ENCODE measurements at regions not wholly inside any gene's neighbourhood (a gene's known extent, or its start where the extent isn't known, plus 50 kb on each side); places are given as distances from the start of the nearest gene placed in this dataset.
"Not testable (repeated sequence)": the region's sequence is repeated elsewhere in the genome, so short reads cannot be mapped to it uniquely, and the experiment has no call there.

DNA sequence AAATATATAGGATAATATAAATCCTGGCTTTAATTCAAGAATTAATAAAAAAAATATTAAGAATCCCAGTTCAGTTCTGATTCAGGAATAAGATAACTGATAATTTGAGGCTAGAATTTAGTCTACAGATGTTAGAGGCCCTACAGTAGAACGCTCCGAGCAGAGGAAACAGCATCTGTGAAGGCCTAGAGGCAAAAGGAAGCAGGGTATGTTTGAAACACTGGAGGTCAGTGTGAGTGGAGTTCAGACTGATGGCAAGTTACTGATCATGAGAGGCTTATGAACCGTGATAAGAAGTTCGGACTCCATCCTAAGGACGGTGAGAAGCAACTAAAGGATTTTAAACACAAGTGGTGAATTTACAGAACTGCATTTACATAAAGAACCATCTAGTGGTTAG lies 79.3 kb upstream of the NOTCH2NLA start:
- not testable (repeated sequence) for H3K27me3 ChIP-seq (ENCODE audit: insufficient read depth, low read depth); H3K27ac ChIP-seq; H3K4me3 ChIP-seq (IDR thresholded peaks at IDR 0.05; ENCODE audit: insufficient read depth, low read depth, low read length); H2AFZ ChIP-seq (ENCODE audit: low read depth); H3K9ac ChIP-seq; H3K4me1 ChIP-seq (ENCODE audit: low read depth, poor library complexity, severe bottlenecking); H3K79me2 ChIP-seq (ENCODE audit: insufficient read depth, low read depth); H4K20me1 ChIP-seq (ENCODE audit: insufficient read depth); H3K36me3 ChIP-seq (ENCODE audit: insufficient read depth)
- H3K4me2 ChIP-seq = 0 out of 2 replicates have a peak overlapping the region, but pooled peaks have one; percentile 10

DNA sequence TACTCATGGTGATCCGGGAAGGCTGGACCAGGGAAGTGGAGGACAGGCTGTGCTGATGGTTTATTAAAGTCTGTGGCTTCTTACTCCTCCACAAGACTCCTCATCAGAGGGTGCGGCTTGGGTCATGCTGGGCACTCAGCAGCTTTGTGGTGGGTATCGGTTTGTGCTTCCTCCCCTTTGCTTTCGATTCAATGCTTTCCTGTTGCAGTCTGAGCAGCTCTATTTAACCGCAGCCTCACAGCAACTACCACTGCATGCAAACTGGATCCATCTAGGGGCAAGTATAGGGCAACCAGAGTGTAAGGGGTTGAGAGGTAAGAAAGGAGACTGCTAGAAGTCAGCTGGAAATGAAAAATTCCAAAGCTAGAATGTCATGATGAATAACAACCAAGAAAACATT lies 78.8 kb upstream of the NOTCH2NLA start:
- H3K4me2 ChIP-seq; H3K27me3 ChIP-seq (ENCODE audit: insufficient read depth, low read depth); H3K9ac ChIP-seq; H3K4me1 ChIP-seq (ENCODE audit: low read depth, poor library complexity, severe bottlenecking); H3K79me2 ChIP-seq (ENCODE audit: insufficient read depth, low read depth); H4K20me1 ChIP-seq (ENCODE audit: insufficient read depth); H3K27ac ChIP-seq; H3K36me3 ChIP-seq (ENCODE audit: insufficient read depth); H2AFZ ChIP-seq (ENCODE audit: low read depth); H3K4me3 ChIP-seq (IDR thresholded peaks at IDR 0.05; ENCODE audit: insufficient read depth, low read depth, low read length): not testable (repeated sequence)

DNA sequence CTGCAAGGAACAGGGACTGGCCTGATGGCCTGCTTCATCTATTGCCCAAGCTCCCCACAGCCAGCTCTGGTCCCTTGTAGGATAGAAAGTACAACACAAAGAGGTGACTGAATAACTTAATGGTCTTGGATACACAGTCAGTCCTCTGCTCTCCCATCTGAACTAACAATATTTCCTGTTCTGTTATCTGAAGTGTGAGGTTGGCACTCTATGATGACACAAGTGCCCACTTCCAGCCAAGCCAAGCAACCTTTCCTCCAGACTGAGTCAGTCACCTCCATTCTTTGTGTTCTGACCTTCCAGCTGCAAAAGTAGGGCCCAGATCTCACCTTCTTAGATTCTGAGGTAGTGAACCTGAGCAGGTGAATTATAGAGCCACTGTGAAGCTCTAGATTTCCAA lies 77.8 kb upstream of the NOTCH2NLA start:
- not testable (repeated sequence) for H3K4me3 ChIP-seq (IDR thresholded peaks at IDR 0.05; ENCODE audit: insufficient read depth, low read depth, low read length); H3K36me3 ChIP-seq (ENCODE audit: insufficient read depth); H3K4me2 ChIP-seq; H4K20me1 ChIP-seq (ENCODE audit: insufficient read depth); H3K4me1 ChIP-seq (ENCODE audit: low read depth, poor library complexity, severe bottlenecking); H2AFZ ChIP-seq (ENCODE audit: low read depth); H3K9ac ChIP-seq; H3K79me2 ChIP-seq (ENCODE audit: insufficient read depth, low read depth); H3K27me3 ChIP-seq (ENCODE audit: insufficient read depth, low read depth); H3K27ac ChIP-seq

DNA sequence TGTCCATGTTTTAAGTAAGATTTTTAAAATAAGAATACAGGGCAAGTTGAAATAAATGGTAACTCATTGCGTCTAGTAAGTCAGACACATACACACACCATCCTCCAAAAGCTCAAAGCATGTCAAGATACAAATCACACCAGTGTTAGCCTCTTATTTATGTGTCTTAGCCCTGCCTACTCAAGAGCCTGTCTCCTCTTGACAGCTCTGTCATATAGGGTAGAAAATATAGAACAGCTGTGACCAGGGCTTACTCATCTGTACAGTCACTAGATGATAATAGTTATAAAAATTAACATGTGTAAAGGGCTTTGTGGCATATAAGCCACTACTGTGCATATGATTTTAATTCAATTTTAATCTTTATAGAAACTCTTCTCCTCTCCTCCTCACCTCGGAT lies 76.6 kb upstream of the NOTCH2NLA start:
- H3K79me2 ChIP-seq (ENCODE audit: insufficient read depth, low read depth); H3K9ac ChIP-seq; H3K36me3 ChIP-seq (ENCODE audit: insufficient read depth); H4K20me1 ChIP-seq (ENCODE audit: insufficient read depth); H3K4me2 ChIP-seq; H3K27me3 ChIP-seq (ENCODE audit: insufficient read depth, low read depth); H3K4me1 ChIP-seq (ENCODE audit: low read depth, poor library complexity, severe bottlenecking); H2AFZ ChIP-seq (ENCODE audit: low read depth); H3K4me3 ChIP-seq (IDR thresholded peaks at IDR 0.05; ENCODE audit: insufficient read depth, low read depth, low read length); H3K27ac ChIP-seq: not testable (repeated sequence)

DNA sequence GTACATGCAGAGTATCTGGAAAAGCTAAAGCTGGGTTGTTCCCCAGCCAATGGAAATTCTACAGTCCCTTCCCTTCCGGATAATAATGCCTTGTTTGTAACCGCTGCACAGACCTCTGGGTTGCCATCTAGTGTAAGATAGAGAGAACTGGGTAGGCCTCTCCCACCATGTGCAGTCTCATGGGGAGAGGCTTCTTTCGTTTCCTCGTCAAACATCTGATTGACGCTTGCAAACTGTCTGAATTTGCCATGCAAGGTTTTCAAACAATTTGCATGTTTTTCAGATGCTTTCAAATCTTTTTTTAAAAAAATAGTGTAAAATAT lies 69.7 kb upstream of the NOTCH2NLA start:
- not testable (repeated sequence) for H3K4me3 ChIP-seq (IDR thresholded peaks at IDR 0.05; ENCODE audit: insufficient read depth, low read depth, low read length); H4K20me1 ChIP-seq (ENCODE audit: insufficient read depth); H3K79me2 ChIP-seq (ENCODE audit: insufficient read depth, low read depth); H3K27ac ChIP-seq; H2AFZ ChIP-seq (ENCODE audit: low read depth); H3K27me3 ChIP-seq (ENCODE audit: insufficient read depth, low read depth); H3K4me1 ChIP-seq (ENCODE audit: low read depth, poor library complexity, severe bottlenecking); H3K9ac ChIP-seq; H3K36me3 ChIP-seq (ENCODE audit: insufficient read depth); H3K4me2 ChIP-seq

DNA sequence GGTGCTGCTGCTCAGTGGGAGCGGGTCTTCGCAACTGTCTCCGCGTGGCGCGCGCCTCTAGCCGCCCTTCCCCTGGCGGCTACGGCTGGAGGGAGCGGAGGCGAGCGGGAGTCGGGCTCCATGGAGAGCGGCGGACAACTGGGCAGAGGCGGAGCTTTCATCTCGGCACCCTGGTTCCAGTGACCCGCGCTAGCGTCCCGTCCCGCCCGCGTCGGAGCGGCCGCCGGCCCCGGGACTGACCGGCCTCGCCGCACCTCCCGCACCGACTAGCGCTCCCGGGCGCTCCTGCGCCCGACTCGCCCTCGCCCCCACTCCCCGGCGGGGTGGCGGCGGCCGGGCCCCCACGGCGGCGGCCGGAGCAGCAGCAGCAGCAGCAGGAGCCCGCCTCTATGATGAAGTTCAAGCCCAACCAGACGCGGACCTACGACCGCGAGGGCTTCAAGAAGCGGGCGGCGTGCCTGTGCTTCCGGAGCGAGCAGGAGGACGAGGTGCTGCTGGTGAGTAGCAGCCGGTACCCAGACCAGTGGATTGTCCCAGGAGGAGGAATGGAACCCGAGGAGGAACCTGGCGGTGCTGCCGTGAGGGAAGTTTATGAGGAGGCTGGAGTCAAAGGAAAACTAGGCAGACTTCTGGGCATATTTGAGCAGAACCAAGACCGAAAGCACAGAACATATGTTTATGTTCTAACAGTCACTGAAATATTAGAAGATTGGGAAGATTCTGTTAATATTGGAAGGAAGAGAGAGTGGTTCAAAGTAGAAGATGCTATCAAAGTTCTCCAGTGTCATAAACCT lies 69.2 kb upstream of the NOTCH2NLA start:
- H3K27me3 ChIP-seq (ENCODE audit: insufficient read depth, low read depth); H2AFZ ChIP-seq (ENCODE audit: low read depth); H3K79me2 ChIP-seq (ENCODE audit: insufficient read depth, low read depth); H3K36me3 ChIP-seq (ENCODE audit: insufficient read depth); H3K4me2 ChIP-seq; H3K9ac ChIP-seq; H3K4me3 ChIP-seq (IDR thresholded peaks at IDR 0.05; ENCODE audit: insufficient read depth, low read depth, low read length); H4K20me1 ChIP-seq (ENCODE audit: insufficient read depth); H3K27ac ChIP-seq; H3K4me1 ChIP-seq (ENCODE audit: low read depth, poor library complexity, severe bottlenecking): not testable (repeated sequence)

DNA sequence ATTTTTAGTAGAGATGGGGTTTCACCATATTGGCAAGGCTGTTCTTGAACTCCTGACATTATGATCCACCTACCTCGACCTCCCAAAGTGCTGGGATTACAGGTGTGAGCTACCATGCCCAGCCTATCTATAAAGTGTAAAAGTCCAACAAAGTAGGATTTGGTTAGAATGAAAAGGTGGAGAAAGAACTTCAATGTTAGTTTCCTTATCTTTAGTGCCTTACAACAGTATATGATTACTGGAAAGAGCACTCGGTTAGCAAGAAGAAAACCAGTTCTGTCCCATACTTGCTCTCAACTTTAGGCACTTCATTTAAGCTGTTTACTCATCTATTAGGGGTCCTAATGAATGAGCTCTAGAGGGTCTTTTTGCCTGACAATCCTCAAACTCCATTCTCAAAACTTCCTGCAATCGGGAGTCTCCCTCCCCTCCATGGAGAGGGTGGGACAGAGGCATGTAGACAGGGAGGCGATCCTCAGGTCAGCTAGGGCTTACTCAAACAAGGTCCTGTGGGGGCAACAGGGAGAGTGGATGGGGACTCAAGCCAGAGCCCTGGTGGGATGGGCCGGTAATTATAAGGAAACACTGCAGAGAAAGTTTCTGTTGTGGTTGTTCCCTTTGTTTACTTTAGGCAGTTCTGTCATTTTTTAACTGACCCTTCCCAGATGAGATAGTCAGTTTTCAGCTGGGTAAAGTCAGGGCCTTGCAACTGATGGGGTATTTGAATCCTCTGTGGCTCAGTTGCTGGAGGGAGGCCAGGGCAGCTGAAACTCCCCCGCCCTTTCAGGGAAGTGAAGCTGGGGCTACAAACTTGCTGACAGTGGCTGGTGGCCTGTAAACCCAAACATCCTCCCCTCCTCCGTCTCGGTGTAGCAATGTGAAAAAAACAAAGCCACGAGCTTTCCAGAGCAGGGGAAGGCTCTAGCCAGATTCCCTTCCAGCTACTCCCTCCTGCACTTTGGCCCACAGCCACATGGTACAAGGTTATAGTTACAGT lies 64.4 kb upstream of the NOTCH2NLA start:
- not testable (repeated sequence) for H2AFZ ChIP-seq (ENCODE audit: low read depth); H3K4me2 ChIP-seq; H3K27me3 ChIP-seq (ENCODE audit: insufficient read depth, low read depth); H3K36me3 ChIP-seq (ENCODE audit: insufficient read depth); H3K27ac ChIP-seq; H3K79me2 ChIP-seq (ENCODE audit: insufficient read depth, low read depth); H4K20me1 ChIP-seq (ENCODE audit: insufficient read depth); H3K4me3 ChIP-seq (IDR thresholded peaks at IDR 0.05; ENCODE audit: insufficient read depth, low read depth, low read length); H3K4me1 ChIP-seq (ENCODE audit: low read depth, poor library complexity, severe bottlenecking); H3K9ac ChIP-seq

DNA sequence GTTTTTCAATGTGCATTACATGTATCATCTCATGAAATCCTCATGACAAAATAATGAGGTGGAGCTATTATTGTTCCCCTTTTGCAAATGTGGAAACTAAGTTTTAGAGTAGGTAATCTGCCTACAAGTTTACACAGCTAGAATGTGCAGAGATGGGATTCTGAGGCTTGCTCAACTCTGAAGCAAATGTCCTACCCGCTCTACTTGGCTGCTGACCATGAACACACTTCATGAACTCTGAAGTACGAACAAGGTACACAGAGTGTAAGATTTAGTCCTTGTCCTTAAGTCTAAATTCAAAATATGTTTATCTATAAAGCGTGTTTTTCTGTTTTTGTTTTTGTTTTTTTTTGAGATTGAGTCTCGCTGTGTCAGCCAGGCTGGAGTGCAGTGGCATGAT lies 63.6 kb upstream of the NOTCH2NLA start:
- not testable (repeated sequence) for H3K27me3 ChIP-seq (ENCODE audit: insufficient read depth, low read depth); H3K36me3 ChIP-seq (ENCODE audit: insufficient read depth); H2AFZ ChIP-seq (ENCODE audit: low read depth); H3K9ac ChIP-seq; H3K4me2 ChIP-seq; H3K79me2 ChIP-seq (ENCODE audit: insufficient read depth, low read depth); H3K4me1 ChIP-seq (ENCODE audit: low read depth, poor library complexity, severe bottlenecking); H3K4me3 ChIP-seq (IDR thresholded peaks at IDR 0.05; ENCODE audit: insufficient read depth, low read depth, low read length); H4K20me1 ChIP-seq (ENCODE audit: insufficient read depth); H3K27ac ChIP-seq

DNA sequence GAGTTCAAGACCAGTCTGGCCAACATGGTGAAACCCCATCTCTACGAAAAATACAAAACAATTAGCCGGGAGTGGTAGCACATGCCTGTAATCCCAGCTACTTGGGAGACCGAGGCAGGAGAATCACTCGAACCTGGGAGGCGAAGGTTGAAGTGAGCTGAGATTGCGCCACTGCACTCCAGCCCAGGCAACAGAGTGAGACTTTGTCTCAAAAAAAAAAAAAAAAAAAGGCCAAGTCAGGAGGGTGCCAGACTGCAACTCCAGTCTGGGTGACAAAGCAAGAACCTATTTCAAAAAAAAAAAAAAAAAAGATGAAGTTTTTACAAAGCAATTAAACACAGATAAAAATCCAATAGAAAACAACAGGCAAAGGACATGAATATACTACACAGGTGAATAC lies 59.1 kb upstream of the NOTCH2NLA start:
- not testable (repeated sequence) for H4K20me1 ChIP-seq (ENCODE audit: insufficient read depth); H3K4me2 ChIP-seq

DNA sequence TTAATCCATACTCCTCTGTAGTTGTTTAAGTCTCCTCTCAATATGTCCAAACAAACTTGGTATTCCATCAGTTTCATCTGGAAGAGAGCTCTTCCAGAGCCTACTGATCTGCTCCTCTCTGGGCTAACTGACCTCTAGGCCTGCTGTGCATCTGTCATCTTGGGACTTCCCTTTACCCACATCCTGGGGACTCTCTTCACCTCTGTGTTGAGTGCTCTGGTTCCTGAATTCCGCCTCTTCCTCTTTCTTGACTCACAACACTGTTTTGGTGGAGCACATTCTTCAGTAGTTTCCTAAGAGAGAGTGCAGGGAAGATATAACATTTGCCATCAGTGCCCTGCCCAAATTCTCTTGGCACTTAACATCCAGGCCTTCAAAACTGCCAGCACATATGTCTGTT lies 55.9 kb upstream of the NOTCH2NLA start:
- H3K79me2 ChIP-seq (ENCODE audit: insufficient read depth, low read depth); H3K27me3 ChIP-seq (ENCODE audit: insufficient read depth, low read depth); H4K20me1 ChIP-seq (ENCODE audit: insufficient read depth); H3K4me2 ChIP-seq; H3K4me3 ChIP-seq (IDR thresholded peaks at IDR 0.05; ENCODE audit: insufficient read depth, low read depth, low read length); H3K36me3 ChIP-seq (ENCODE audit: insufficient read depth); H3K9ac ChIP-seq; H3K4me1 ChIP-seq (ENCODE audit: low read depth, poor library complexity, severe bottlenecking); H3K27ac ChIP-seq; H2AFZ ChIP-seq (ENCODE audit: low read depth): not testable (repeated sequence)

More for the DNA sequence above, 59.1 kb upstream of the NOTCH2NLA start:
- not testable (repeated sequence) for H3K27ac ChIP-seq; H3K4me3 ChIP-seq (IDR thresholded peaks at IDR 0.05; ENCODE audit: insufficient read depth, low read depth, low read length); H3K9ac ChIP-seq; H3K4me1 ChIP-seq (ENCODE audit: low read depth, poor library complexity, severe bottlenecking); H3K27me3 ChIP-seq (ENCODE audit: insufficient read depth, low read depth); H2AFZ ChIP-seq (ENCODE audit: low read depth); H3K79me2 ChIP-seq (ENCODE audit: insufficient read depth, low read depth); H3K36me3 ChIP-seq (ENCODE audit: insufficient read depth)

Measured in KMS-11 (cell line).